Adrenal gland (tissue), 9 donors: ENCODE measurements at regions not wholly inside any gene's neighbourhood (a gene's known extent, or its start where the extent isn't known, plus 50 kb on each side); places are given as distances from the start of the nearest gene placed in this dataset.

ENCODE experiments used
- DNase-seq, 7 donors: peaks; one replicate each; pipeline ENCODE4 v3.0.0-alpha.2; 2019 to 2020
- H3K27ac ChIP-seq, 5 donors: fragments of 200-600 bp; sonication (generic) in 4 of 5; 1 replicate in 3 of 5; 2 replicates in 2 of 5; pipeline versions ENCODE4 v1.5.1 to v1.8.0; 2016 to 2020; ENCODE audit warnings: mild to moderate bottlenecking in 1 of 5
- H3K27me3 ChIP-seq: fragments of 200-600 bp; 2 replicates; pipeline ENCODE4 v1.8.0; 2021
- H3K36me3 ChIP-seq, 2 donors: fragments of 200-600 bp; replicated peaks in 1 of 2; 1 replicate in 1 of 2; 2 replicates in 1 of 2; pipeline versions ENCODE4 v1.5.1 to v1.8.0; 2018 to 2022
- H3K4me1 ChIP-seq, 2 donors: fragments of 200-600 bp; replicated peaks in 1 of 2; 1 replicate in 1 of 2; 2 replicates in 1 of 2; pipeline versions ENCODE4 v1.5.1 to v1.8.0; 2018 to 2021
- H3K4me3 ChIP-seq, 4 donors: fragments of 200-600 bp; sonication (generic) in 3 of 4; one replicate each; pipeline ENCODE4 v1.5.1; 2016 to 2018
- H3K9me3 ChIP-seq, 3 donors: fragments of 200-600 bp; sonication (generic) in 1 of 3; replicated peaks in 1 of 3; 1 replicate in 2 of 3; 2 replicates in 1 of 3; pipeline versions ENCODE4 v1.5.1 to v1.8.0; 2016 to 2021
- POLR2A ChIP-seq, 2 donors: fragments of 450-650 bp; IDR thresholded peaks; one replicate each; pipeline ENCODE4 v1.6.1; 2017; ENCODE audit warnings: antibody characterized with exemption in 2 of 2, mild to moderate bottlenecking in 2 of 2, moderate library complexity in 1 of 2
- WGBS, 4 donors: extraction: QIAGEN DNeasy Blood & Tissue Kit in 2 of 4; methylation state at CpG; one replicate each; pipeline versions ENCODE4 v1.1.5 to v1.1.7; 2013 to 2017; 5-methylcytosine and 5-hydroxymethylcytosine counted together
- intact Hi-C, 2 donors: fragments of 100-400 bp; cut with DNase I; formaldehyde crosslinking; loops; one replicate each; pipeline versions ENCODE4 v1.14.1 to v1.15.0; 2022 to 2023
- TF ChIP-seq, protein P1 (sequence below), 6 experiments: fragments of 450-650 bp in 4 of 6; fragments of 200-600 bp in 2 of 6; sonication (generic) in 1 of 6; IDR thresholded peaks; 1 replicate in 5 of 6; 2 replicates in 1 of 6; pipeline versions ENCODE4 v1.5.1 to v1.8.0; 2016 to 2021; ENCODE audit warnings: antibody characterized with exemption in 6 of 6, mild to moderate bottlenecking in 2 of 6, moderate library complexity in 1 of 6
- donor health status: healthy with polysubstance abuse.
- donor health status: Bipolar disorder and iron deficiency.
- donor health status: DM: yes; HTN: yes; CAD: no.
- donor health status: DM: no; HTN: no; CAD: no.
- donor health status: DM: no; HTN: no; CAD: no.

GRCh38 chr3:31147550-31147949, 253.1 kb upstream of the GADL1 start:
- DNase-seq: no peak
- Histone ChIP-seq H3K4me1 (no peaks in the 10 kb centered on the region), H3K27me3 (no peaks in the 10 kb centered on the region), H3K27ac (no peak overlapping the region), H3K9me3 (no peaks in the 10 kb centered on the region), H3K4me3 (no peak overlapping the region), H3K36me3 (no peaks in the 10 kb centered on the region)
- WGBS, 4 donors: 83 to 100% (median 95%) methylated on average over 2 of the region's 2 CpGs
- no peak for TF ChIP-seq POLR2A (IDR thresholded peaks at IDR 0.05)
- TF ChIP-seq, protein P1, sequence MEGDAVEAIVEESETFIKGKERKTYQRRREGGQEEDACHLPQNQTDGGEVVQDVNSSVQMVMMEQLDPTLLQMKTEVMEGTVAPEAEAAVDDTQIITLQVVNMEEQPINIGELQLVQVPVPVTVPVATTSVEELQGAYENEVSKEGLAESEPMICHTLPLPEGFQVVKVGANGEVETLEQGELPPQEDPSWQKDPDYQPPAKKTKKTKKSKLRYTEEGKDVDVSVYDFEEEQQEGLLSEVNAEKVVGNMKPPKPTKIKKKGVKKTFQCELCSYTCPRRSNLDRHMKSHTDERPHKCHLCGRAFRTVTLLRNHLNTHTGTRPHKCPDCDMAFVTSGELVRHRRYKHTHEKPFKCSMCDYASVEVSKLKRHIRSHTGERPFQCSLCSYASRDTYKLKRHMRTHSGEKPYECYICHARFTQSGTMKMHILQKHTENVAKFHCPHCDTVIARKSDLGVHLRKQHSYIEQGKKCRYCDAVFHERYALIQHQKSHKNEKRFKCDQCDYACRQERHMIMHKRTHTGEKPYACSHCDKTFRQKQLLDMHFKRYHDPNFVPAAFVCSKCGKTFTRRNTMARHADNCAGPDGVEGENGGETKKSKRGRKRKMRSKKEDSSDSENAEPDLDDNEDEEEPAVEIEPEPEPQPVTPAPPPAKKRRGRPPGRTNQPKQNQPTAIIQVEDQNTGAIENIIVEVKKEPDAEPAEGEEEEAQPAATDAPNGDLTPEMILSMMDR (IDR thresholded peaks at IDR 0.05): no peak
- intact Hi-C loops: no loop called here

GRCh38 chr3:31157047-31157694, 262.7 kb upstream of the GADL1 start:
- intact Hi-C loops: no loop called here
- H3K27ac ChIP-seq: no peak overlapping the region
- 84 to 89% (median 88%) methylated on average over 8 of the region's 8 CpGs for WGBS, 4 donors
- no peaks in the 10 kb centered on the region for H3K4me1 ChIP-seq
- H3K36me3 ChIP-seq: no peaks in the 10 kb centered on the region
- no peak overlapping the region for H3K4me3 ChIP-seq
- no peak for DNase-seq
- TF ChIP-seq, protein P1 (IDR thresholded peaks at IDR 0.05): no peak
- TF ChIP-seq POLR2A (IDR thresholded peaks at IDR 0.05): no peak
- H3K27me3 ChIP-seq: no peaks in the 10 kb centered on the region
- no peaks in the 10 kb centered on the region for H3K9me3 ChIP-seq

- no peak for DNase-seq
- intact Hi-C loops: no loop called here
- H3K27me3 ChIP-seq: no peaks in the 10 kb centered on the region
- no peaks in the 10 kb centered on the region for H3K36me3 ChIP-seq
- no peaks in the 10 kb centered on the region for H3K9me3 ChIP-seq
- no peak overlapping the region for H3K27ac ChIP-seq
- no peak overlapping the region for H3K4me3 ChIP-seq
- WGBS, 4 donors: 87 to 97% (median 95%) methylated on average over 3 of the region's 3 CpGs
- H3K4me1 ChIP-seq: no peaks in the 10 kb centered on the region
- TF ChIP-seq, protein P1 (IDR thresholded peaks at IDR 0.05): no peak
- no peak for TF ChIP-seq POLR2A (IDR thresholded peaks at IDR 0.05)
These were observed 263.6 kb upstream of the GADL1 start for GRCh38 chr3:31157893-31158620.

- no peaks in the 10 kb centered on the region for H3K36me3 ChIP-seq
- H3K4me3 ChIP-seq: no peak overlapping the region
- no peak overlapping the region for H3K27ac ChIP-seq
- intact Hi-C loops: no loop called here
- H3K9me3 ChIP-seq: no peaks in the 10 kb centered on the region
- TF ChIP-seq, protein P1 (IDR thresholded peaks at IDR 0.05): no peak
- TF ChIP-seq POLR2A (IDR thresholded peaks at IDR 0.05): no peak
- DNase-seq: no peak
- H3K4me1 ChIP-seq: no peaks in the 10 kb centered on the region
- no peaks in the 10 kb centered on the region for H3K27me3 ChIP-seq
- 87 to 94% (median 91%) methylated on average over 4 of the region's 4 CpGs for WGBS, 4 donors
These were observed 265.0 kb upstream of the GADL1 start for GRCh38 chr3:31159331-31160039.
